Left lung (tissue), 4 donors: ENCODE measurements at regions not wholly inside any gene's neighbourhood (a gene's known extent, or its start where the extent isn't known, plus 50 kb on each side); places are given as distances from the start of the nearest gene placed in this dataset.
"Not testable (repeated sequence)": the region's sequence is repeated elsewhere in the genome, so short reads cannot be mapped to it uniquely, and the experiment has no call there.

Experiments used
- ATAC-seq: fragments of 200-7000 bp; cut with Tn5 transposase; one replicate; pipeline ENCODE4 v1.9.1; 2020; ENCODE audit warnings: moderate library complexity
- DNase-seq, 4 donors: peaks; one replicate each; pipeline ENCODE4 v3.0.0-alpha.2; 2013 to 2020
- H3K27ac ChIP-seq, 2 donors: fragments of 200-600 bp; sonication (generic) in 1 of 2; one replicate each; pipeline versions ENCODE4 v1.5.0 to v1.8.0; 2020 to 2021
- H3K27me3 ChIP-seq, 2 donors: fragments of 200-600 bp; sonication (generic) in 1 of 2; one replicate each; pipeline versions ENCODE4 v1.5.0 to v1.8.0; 2020 to 2021
- H3K36me3 ChIP-seq, 2 donors: fragments of 200-600 bp; sonication (generic) in 1 of 2; one replicate each; pipeline versions ENCODE4 v1.5.0 to v1.8.0; 2020 to 2021
- H3K4me1 ChIP-seq, 2 donors: fragments of 200-600 bp; one replicate each; pipeline ENCODE4 v1.8.0; 2021
- H3K4me3 ChIP-seq, 2 donors: fragments of 200-600 bp; sonication (generic) in 1 of 2; one replicate each; pipeline versions ENCODE4 v1.5.0 to v1.8.0; 2020 to 2021; ENCODE audit warnings: mild to moderate bottlenecking in 1 of 2
- H3K9me3 ChIP-seq, 2 donors: fragments of 200-600 bp; sonication (generic) in 1 of 2; one replicate each; pipeline versions ENCODE4 v1.5.0 to v1.8.0; 2020 to 2021
- intact Hi-C, 2 donors: fragments of 100-400 bp; cut with DNase I; formaldehyde crosslinking; loops; one replicate each; pipeline versions ENCODE4 v1.11.2 to v1.14.2; 2022
- donor health status: DM: no; HTN: yes; CAD: no.
- donor health status: DM: no; HTN: no; CAD: no.

- H3K4me1 ChIP-seq, H3K27ac ChIP-seq, DNase-seq, H3K36me3 ChIP-seq, H3K27me3 ChIP-seq, H3K9me3 ChIP-seq, intact Hi-C loops, ATAC-seq, H3K4me3 ChIP-seq: not testable (repeated sequence)
Observed at GRCh38 chrX:37088778-37089177, 80.6 kb downstream of the FAM47C start.

- H3K4me3 ChIP-seq, H3K9me3 ChIP-seq, H3K4me1 ChIP-seq, H3K36me3 ChIP-seq, intact Hi-C loops, H3K27me3 ChIP-seq, H3K27ac ChIP-seq, DNase-seq: not testable (repeated sequence)
- ATAC-seq = peak; percentile 52
Observed at GRCh38 chrX:37090142-37090541, 82.0 kb downstream of the FAM47C start.

- H3K27ac ChIP-seq, intact Hi-C loops, H3K4me3 ChIP-seq, H3K36me3 ChIP-seq, H3K9me3 ChIP-seq, DNase-seq, H3K27me3 ChIP-seq, ATAC-seq, H3K4me1 ChIP-seq: not testable (repeated sequence)
Observed at GRCh38 chrX:37096422-37097124, 88.4 kb downstream of the FAM47C start.
